HFFc6 (cell line): ENCODE measurements at regions not wholly inside any gene's neighbourhood (a gene's known extent, or its start where the extent isn't known, plus 50 kb on each side); places are given as distances from the start of the nearest gene placed in this dataset.

Experiments used
- DNase-seq: peaks from one replicate; pipeline ENCODE4 v3.0.0-alpha.2; 2018
- H3K27ac Mint-ChIP-seq: 2 replicates; pipeline ENCODE4 v1.8.0; 2020; ENCODE audit warnings: mild to moderate bottlenecking, mixed read lengths
- H3K27me3 Mint-ChIP-seq: 2 replicates; pipeline ENCODE4 v1.8.0; 2021; ENCODE audit warnings: mild to moderate bottlenecking, moderate library complexity, mixed read lengths; ENCODE audit not compliant: insufficient read depth
- H3K36me3 Mint-ChIP-seq: 2 replicates; pipeline ENCODE4 v1.8.0; 2021; ENCODE audit warnings: low read depth, mixed read lengths
- H3K4me1 Mint-ChIP-seq: 2 replicates; pipeline ENCODE4 v1.8.0; 2020; ENCODE audit warnings: low read depth, mixed read lengths
- H3K4me3 Mint-ChIP-seq: 2 replicates; pipeline ENCODE4 v1.8.0; 2020; ENCODE audit warnings: mild to moderate bottlenecking, moderate library complexity, mixed read lengths
- H3K9me3 Mint-ChIP-seq: 2 replicates; pipeline ENCODE4 v1.8.0; 2020; ENCODE audit warnings: mild to moderate bottlenecking, mixed read lengths
- CTCF ChIP-seq: fragments of 200-600 bp; sonication (generic); IDR thresholded peaks from 2 replicates; pipeline ENCODE4 v1.5.0; 2021; ENCODE audit warnings: antibody characterized with exemption, mild to moderate bottlenecking

- no peak for DNase-seq
- H3K27ac Mint-ChIP-seq: no peak overlapping the region
- H3K4me1 Mint-ChIP-seq: no peaks in the 10 kb centered on the region
- no peak for TF ChIP-seq CTCF
- H3K36me3 Mint-ChIP-seq: no peaks in the 10 kb centered on the region
- no peak overlapping the region for H3K4me3 Mint-ChIP-seq
- H3K9me3 Mint-ChIP-seq: no peaks in the 10 kb centered on the region
- H3K27me3 Mint-ChIP-seq: peaks cover 22% of the 10 kb centered on the region
These were observed 204.8 kb upstream of the HS6ST1 start for GRCh38 chr2:128523457-128523856.

GRCh38 chr2:128524183-128524582 lies 205.5 kb upstream of the HS6ST1 start:
- Mint-ChIP-seq H3K4me3 (no peak overlapping the region), H3K4me1 (no peaks in the 10 kb centered on the region)
- no peak for TF ChIP-seq CTCF

GRCh38 chr2:128525653-128526052 lies 207.0 kb upstream of the HS6ST1 start:
- H3K27me3 Mint-ChIP-seq: peaks cover 22% of the 10 kb centered on the region
- no peak overlapping the region for H3K4me3 Mint-ChIP-seq
- no peak for DNase-seq
- no peak overlapping the region for H3K27ac Mint-ChIP-seq
- TF ChIP-seq CTCF: no peak
- no peaks in the 10 kb centered on the region for H3K36me3 Mint-ChIP-seq
- no peaks in the 10 kb centered on the region for H3K9me3 Mint-ChIP-seq
- no peaks in the 10 kb centered on the region for H3K4me1 Mint-ChIP-seq

More at GRCh38 chr2:128524183-128524582, 205.5 kb upstream of the HS6ST1 start:
- Mint-ChIP-seq H3K27me3 (peaks cover 22% of the 10 kb centered on the region), H3K36me3 (no peaks in the 10 kb centered on the region), H3K27ac (no peak overlapping the region), H3K9me3 (no peaks in the 10 kb centered on the region)
- DNase-seq: no peak

- Mint-ChIP-seq H3K27ac (no peak overlapping the region), H3K36me3 (no peaks in the 10 kb centered on the region), H3K27me3 (peaks cover 22% of the 10 kb centered on the region), H3K4me1 (no peaks in the 10 kb centered on the region), H3K9me3 (no peaks in the 10 kb centered on the region), H3K4me3 (no peak overlapping the region)
- no peak for DNase-seq
- no peak for TF ChIP-seq CTCF
These were observed 207.8 kb upstream of the HS6ST1 start for GRCh38 chr2:128526455-128526976.

- Mint-ChIP-seq H3K36me3 (no peaks in the 10 kb centered on the region), H3K27ac (no peak overlapping the region), H3K4me3 (no peak overlapping the region), H3K27me3 (peaks cover 19% of the 10 kb centered on the region), H3K4me1 (no peaks in the 10 kb centered on the region), H3K9me3 (no peaks in the 10 kb centered on the region)
- TF ChIP-seq CTCF: no peak
- DNase-seq: no peak
These were observed 209.5 kb upstream of the HS6ST1 start for GRCh38 chr2:128528133-128528532.
